Medulla oblongata (tissue), 1 donor: ENCODE measurements at regions not wholly inside any gene's neighbourhood (a gene's known extent, or its start where the extent isn't known, plus 50 kb on each side); places are given as distances from the start of the nearest gene placed in this dataset.

ENCODE experiments used
- DNase-seq: peaks from one replicate; pipeline ENCODE4 v3.0.0-alpha.2; 2015; ENCODE audit errors: extremely low spot score

DNA sequence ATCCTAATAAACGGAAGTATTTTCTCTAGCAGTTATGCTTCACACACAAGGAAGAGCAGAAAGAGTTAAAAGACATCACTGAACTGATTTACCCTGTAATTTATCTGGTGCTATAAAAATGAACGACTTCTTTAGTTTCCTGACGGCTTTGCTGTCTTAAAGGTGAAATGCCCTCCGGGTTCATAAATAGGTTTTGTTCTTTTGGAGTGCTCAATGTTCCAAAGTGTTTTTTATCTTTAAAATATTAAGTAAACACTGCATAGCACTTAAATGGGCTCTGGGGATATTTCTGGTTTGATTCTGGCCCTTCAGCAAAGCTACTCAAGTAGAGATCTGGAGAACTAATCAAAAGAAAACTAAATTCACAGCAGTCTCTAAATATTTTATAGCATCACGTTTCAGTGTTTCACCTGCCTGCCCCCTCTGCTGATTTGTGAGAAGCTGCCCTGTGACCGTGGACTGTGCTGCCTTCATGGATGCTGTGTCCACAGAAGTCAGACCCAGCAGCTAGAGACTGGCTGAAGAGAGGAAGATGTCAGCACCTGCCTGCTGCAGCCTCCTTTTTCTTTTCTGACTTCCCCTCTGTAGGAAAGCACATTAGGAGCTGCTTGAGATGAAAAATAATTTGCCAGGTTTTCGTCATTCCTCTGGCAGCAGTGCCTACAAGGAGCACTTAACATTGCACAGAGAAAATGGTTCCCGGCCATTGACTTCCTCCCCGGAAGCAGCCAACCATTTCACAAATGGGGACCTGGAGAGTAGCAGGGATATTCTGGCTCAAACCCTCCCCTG, 205.1 kb upstream of the FSCB start:
- DNase-seq: no peak

DNA sequence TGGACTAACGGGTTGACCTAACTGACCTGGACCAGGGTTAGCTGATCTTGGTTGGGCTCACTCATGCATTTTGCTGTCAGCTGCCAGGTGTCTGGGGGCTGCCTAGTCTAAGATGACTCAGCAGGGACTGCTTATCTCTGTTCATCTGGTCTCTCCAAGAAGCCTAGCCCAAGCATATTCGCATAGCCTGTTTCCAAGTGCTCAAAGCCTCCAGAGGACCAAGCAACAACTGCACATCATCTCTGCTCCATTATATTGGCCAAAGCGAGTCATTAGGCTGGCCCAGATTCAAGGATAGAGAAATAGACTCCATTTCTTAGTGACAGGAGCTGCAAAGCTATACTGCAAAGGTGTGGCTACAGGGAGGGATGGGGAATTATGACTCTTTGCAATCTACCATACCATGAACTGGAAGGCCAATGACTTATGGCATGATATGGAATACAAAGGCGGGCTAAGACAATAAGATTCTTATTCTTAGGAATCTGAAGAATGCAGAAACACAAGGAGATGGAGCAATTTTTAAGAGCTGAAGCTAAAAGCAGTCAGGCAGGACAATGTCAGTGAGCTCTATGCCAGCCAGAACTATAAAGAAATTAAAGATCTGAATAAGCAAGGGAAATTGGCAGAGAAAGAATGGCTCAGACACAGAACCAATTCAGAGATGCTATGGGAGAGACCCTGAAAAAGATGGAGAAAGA, 194.6 kb upstream of the FSCB start:
- no peak for DNase-seq

DNA sequence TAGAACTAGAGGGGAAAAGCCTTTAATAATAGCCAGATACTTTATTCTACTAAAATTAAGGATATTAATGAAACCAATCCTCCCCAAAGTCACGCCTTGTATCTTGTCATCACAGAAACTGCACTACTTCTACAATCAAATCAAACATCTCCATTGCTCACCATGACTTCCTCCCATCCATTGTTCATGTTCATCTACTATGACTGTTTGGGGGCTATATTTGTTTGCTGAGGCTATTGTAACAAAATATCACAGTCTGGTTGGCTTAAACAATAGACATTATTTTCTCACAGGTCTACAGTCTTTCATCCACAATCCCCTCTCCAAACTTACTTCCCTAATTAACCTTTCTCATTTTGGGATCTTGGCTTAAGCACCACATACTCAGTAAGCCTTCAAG, 193.6 kb upstream of the FSCB start:
- no peak for DNase-seq

DNA sequence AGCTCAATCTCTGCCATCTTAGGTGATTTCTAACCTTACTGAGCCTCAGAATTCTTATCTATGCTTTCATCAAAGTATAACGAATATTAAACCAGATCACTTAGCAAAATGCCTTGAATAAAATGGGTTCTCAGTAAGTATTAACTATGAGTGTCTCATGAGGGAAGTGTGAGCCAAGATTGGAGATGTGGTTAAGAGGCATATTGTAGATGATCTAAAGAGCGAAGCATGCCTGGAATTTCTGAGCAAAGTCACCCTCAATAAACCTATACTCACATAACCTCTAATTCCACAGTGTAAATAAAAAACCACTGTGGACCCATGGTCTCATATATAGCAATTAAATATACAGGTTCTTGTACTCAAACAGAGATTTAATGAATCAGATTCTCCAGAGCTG, 193.1 kb upstream of the FSCB start:
- no peak for DNase-seq

DNA sequence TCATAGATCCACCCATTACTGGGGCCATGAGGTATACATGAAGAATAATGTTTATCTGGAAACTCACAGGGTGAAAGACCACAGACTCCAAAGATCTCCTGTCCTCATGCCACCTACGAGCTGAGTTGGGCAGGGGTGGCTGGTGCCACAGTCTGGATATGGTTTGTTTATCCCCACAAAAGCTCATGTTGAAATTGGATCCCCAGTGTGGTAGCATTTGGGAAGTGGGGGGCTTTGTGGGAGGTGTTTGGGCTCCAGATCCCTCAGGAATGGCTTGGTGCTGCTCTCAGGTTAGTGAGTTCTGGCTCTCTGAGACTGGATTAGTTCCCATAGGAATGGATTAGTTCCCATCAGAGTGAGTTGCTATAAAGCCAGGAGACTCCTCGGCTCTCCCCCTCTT, 192.3 kb upstream of the FSCB start:
- no peak for DNase-seq

DNA sequence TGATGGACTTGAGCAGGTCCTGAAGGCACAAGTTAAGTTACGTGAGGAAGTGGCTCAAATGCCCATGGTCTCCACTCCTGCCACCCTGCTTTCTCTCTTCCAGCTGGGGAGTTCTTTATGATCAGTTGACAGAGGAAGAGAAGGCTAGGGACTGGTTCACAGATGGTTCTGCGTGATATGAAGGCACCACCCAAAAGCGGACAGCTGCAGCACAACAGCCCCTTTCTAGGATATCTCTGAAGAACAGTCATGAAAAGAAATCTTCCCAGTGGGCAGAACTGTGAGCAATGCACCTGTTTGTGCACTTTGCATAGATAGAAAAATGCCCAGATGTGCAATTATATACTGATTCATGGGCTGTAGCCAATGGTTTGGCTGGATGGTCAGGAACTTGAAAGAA, 162.4 kb upstream of the FSCB start:
- DNase-seq: no peak

DNA sequence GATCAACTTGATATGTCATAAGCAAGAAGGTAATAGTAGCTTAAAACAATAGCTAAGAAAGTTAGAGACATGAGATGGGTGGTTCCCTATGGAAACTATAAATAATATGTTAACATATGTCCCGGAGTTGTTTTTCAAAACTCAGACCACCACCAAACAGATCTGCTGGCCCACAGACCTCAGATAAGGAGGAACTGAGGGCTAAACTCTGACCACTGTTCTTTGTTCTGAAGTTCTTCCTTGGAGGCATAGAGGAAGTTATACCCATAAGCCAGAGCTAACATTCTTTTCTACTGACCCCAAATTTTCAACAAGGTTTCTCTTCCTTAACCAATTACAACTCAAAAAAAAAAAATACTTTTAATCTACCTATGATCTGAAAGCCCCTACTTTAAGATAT, 156.1 kb upstream of the FSCB start:
- no peak for DNase-seq

DNA sequence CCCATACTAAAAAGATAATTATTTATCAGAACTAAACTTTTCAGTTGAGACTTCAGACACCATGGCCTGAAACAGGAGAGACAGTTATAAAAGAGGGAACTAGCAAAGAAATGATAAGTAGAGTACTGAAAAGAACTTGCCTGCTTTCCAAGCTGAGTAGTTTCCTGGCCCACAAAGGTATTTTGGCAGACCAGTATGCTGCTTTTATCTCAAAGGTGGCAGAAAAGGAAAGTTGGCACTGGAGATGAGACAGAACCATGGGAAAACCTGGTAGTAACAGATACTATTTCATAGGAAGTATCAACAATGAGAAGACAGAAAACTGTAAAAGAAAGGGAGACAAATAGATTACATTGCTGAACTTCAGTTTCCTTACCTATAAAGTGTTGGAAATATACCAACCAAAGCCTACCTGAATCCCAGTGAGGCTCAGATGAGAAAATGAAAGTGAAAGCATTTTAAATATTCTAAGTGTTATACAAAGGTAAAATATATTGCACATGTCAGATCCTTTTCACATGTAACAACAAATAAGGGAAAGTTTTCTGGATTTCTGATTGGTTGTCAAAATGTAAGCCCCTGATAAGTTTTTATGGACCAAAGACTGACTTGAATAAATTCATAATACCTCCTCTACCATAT, 155.3 kb upstream of the FSCB start:
- DNase-seq: no peak

DNA sequence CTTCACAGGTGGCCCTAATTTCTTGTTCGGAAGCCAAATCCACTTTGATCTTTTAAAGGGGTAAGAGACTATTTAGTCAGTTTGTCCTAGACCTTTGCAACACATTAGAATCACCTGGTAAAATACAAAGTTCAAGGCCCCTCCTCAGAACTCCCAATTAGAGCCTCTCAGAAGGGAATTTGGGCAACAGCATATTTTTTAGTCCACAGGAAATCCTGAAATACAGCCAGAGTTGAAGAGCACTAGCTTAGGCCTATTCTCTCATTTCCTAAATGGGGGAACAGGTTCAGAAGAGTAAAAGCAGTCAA, 151.3 kb upstream of the FSCB start:
- DNase-seq: no peak

DNA sequence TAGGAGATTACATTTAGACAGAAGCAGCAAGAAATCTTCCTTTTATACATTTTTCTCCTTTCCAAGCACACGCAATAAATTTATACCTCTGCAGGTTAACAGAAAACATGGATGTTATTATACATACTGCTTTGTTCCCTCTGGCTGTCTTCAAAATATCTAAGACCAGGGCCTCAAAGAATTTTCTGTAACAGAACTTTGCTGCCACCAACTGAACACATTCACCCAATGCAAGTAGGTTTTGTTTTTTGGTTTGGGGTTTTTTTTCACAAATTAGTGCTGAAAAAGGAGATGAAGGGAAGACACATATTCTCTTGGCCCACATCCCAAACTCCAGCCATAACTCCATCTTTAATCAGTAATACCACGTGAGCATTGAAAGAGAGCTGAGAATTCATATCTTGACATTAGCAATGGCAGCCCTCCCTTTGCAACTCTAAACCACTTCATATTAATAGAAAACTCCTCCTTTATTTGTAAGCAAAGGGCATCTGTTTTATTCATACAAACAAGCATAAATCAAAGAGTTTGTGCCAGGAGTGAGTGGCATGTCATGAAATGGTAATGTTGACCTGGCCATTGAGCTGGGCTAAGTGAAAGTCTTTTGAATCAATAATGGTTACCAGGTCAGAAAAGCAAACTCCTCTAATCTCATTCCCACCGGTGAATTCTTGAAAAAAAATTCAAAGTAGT, 150.8 kb upstream of the FSCB start:
- peak; percentile 34 for DNase-seq

DNA sequence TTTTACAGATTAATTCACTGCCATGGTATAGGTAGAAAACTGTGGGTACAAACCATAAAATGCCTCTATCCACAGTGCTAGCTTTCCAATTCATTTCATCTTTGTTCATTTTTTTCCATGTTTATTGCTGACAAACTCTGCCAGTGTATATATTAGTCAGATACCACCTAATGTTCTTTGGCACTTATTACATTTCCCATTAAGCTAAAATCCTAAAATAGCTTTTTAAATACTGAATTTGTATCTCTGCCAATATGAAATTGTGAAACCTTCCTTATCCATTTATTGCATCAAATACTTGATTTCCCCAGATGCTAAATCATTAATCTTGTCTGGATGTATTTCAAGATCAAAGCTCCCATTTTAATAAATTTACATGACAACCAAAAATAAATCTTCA, 150.1 kb upstream of the FSCB start:
- DNase-seq: no peak

DNA sequence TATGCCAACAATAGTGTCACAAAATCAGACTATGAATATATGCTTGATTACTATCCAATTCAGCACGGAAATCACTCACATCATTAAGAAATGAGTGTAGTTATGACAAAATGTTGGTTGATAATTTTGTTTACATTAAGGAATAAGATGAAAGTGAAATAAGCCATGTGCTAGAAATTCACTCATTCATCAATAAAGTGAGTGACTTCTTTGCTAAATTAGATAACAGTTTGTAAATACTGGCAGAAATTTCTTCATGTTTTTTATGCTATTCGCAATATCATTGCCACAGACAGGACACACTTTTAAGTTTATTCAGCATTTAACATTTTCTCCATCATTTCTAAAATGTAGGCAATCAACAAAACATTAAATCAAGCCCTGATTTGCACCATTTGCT, 147.5 kb upstream of the FSCB start:
- DNase-seq: no peak

DNA sequence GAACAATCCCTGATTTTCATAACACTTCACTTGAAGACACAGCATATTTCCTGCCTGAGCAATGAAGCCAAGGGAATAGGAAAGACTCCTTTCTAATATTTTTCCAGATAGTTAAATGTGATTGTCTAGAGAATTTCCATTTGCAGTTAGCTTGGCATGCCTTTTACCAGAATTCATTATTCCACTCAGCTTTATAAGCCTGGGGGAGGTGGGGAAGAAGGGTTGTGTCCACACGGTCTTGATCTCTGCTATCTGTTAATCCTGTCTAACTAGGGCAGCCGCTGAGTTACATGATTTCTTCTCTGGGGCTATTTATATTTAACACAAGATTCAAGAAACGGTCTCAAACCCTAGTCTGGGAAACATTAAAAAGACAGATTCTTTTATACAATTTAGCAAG, 146.6 kb upstream of the FSCB start:
- DNase-seq: no peak

DNA sequence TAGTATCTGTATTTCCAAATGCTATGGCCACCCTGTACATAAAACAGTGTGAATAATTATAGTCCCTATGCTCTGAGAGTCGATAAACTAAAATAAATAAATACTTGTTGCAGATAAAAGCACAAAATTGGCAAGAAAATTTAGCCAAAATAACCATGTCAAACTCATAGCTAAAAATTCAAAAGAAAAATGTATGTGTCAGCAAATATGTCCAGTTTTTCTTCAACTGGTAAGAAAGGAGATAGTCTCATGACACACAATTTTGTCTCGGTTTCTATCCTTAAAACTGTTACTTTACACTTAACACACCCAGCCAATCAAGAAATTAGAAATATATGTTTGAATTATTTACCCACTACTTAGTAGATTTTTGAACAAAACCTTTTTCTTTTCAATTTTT, 145.6 kb upstream of the FSCB start:
- no peak for DNase-seq

DNA sequence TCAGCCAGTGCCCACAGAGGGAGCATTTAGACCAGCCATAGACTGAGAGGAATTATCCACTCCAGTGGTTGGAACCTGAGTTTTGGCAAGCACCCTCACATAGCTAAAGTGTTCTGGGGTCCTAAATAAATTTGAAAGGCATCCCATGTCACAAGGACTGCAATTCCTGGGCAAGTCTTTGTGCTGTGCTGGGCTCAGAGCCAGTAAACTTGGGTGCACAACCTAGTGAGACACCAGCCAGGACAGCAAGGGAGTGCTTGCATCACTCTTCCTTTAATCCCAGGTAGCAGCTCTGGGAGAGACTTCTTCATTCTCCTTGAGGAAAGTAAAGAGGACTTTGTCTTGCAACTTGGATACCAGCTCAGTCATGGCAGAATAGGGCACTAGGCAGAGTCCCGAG, 142.0 kb upstream of the FSCB start:
- DNase-seq: peak; percentile 20

DNA sequence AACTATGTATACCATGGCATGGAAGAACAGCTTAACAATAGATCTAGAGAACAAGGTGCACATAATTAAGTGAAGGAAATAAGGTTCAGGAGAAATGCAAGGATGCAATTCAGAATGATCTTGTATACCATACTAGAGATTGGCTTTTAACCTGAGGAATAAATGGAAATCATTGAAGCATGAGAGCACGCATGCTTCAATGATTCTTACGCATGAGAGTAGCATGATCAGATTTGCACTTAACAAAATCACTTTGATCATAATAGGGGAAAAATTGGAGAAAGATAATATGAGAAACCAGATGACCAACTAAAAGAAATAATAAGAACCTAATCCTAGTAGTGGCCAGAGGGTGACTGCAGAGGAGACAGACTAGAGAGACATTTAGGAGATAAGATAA, 133.3 kb upstream of the FSCB start:
- no peak for DNase-seq

DNA sequence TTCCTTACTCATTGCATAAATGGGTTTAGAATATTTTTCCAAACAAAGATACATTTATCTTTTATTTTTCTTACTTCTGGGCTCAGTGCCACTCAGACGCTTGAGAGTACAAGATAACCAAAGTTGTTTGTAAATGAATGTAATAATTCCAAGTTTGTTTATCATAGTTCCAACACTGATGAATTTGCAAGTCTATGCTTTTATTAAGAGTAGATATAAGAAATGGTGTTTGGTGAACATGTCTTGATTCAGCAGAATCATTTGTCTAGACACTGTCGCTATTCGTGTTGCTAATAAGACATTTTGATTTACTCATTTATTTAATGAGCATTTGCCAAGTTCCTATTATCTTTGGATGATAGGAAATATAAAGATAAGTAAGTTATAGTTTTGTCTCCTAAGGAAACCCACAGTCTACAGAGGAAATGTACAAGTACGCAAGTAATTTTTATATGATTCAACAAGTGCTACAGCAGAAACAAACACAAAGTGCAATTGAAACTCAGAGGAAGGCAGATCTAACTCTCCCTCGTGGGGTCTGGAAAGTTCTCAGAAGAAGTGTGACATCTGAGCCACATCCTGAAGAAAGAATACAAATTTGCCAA, 132.8 kb upstream of the FSCB start:
- DNase-seq: no peak

DNA sequence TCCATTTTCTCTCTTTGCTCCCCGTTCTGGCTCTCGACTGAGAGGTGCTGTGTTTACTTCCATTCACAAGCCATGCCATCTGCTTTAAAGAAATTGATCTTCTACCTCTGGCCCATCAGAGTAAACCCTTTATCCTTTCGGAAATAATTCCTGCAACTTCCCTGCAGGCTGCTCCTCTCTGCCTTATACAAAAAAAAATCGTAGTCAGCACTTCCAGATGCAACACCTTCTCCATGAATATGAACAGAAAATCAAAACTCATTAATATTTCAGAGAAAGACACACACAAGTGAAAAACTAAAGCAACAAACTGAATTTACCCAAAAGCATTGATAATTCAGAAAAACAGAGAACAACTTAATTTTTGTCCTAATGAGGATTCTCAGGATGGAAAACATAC, 127.6 kb upstream of the FSCB start:
- DNase-seq: no peak

DNA sequence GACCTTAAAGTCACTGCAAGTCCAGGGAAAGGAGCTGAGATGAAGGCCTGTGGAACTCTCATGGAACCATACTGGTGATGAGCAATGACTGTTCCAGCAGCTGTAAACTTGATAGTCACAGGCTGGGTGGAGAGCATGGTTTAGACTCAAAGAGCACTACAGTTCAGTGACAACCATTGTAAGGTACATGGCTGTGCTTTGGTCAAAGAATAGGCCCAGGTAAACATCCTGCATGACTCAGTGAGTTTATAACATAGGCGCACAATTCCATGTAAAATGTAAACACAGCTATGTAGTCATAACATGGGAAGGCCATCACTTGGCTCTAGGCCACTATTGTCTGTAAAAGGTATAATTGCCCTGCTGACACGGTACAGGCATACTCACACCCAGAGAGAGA, 119.3 kb upstream of the FSCB start:
- DNase-seq: no peak

DNA sequence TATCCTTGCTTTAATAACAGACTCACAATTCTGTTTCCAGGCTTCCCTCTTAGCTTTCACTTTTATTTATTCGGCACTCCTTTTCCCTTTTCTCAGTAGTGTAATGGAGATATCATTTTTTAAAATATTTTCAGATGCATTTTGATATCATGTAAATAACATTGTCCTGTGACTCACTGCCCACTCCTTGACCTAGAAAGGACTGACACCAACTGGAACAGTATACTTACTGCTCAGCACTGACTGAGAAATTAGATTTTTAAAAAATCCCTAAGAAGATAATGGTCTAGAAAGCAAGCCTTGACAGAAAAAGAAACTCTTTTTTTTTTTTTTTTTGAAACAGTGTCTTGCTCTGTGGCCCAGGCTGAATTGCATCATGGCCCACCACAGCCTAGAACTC, 118.0 kb upstream of the FSCB start:
- no peak for DNase-seq

DNA sequence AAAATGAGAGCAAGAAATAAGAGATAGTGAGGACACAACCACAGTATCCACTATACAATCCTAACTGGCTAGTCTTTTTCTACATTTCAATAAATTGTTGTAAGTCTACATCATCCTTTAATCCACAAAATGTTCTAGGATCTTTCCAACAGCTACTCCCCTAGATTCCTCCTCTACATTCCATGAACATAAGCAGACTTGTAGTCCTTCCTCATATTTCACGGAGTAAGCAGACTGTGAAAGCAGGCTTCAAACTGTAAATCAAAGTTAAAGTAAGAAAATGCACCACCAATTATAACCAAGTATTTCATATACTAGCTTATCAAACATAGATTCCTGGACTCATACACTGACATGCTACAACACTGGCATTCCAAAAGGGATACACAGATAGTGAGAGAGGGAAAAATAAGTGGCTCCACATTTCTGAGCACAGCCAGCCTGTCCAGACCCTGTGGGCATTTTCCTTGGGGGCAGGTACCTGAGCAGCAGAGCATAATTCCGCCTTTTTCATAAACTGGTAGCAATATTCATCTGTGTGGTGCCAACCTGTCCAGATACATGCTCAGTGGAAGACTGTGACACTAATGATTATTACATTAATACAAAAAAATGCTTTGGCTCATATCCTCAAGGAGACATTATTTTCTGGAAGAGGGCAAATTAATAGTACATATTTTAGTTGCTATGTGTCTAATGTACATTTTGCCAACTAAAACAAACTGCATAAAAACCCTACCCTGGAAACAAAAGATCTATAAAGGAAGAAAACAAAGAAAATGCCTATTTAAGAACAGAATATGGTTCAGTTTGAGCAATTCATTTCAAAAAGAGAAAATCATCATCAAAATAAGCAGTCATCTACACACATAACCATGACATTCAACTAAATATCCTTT, 113.3 kb upstream of the FSCB start:
- no peak for DNase-seq
